Psoas muscle (tissue), 7 donors: ENCODE measurements at regions not wholly inside any gene's neighbourhood (a gene's known extent, or its start where the extent isn't known, plus 50 kb on each side); places are given as distances from the start of the nearest gene placed in this dataset.

ENCODE experiments used
- ATAC-seq, 4 donors: fragments of 200-7000 bp; cut with Tn5 transposase; one replicate each; pipeline ENCODE4 v1.9.1; 2020; ENCODE audit warnings: moderate library complexity in 3 of 4, mild to moderate bottlenecking in 2 of 4
- DNase-seq, 2 donors: peaks; one replicate each; pipeline ENCODE4 v3.0.0-alpha.2; 2020
- H3K27ac ChIP-seq: fragments of 200-600 bp; one replicate; pipeline ENCODE4 v1.8.0; 2022
- H3K27me3 ChIP-seq, 3 donors: fragments of 200-600 bp in 1 of 3; one replicate each; pipeline versions ENCODE4 v1.6.1 to v1.8.0; 2013 to 2022; ENCODE audit warnings: low read length in 2 of 3, mild to moderate bottlenecking in 2 of 3, moderate library complexity in 1 of 3; ENCODE audit not compliant: insufficient read depth in 3 of 3
- H3K36me3 ChIP-seq, 2 donors: fragments of 200-600 bp in 1 of 2; one replicate each; pipeline versions ENCODE4 v1.6.1 to v1.8.0; 2013 to 2022; ENCODE audit warnings: low read depth in 1 of 2, mild to moderate bottlenecking in 1 of 2, moderate library complexity in 1 of 2; ENCODE audit not compliant: insufficient read depth in 1 of 2
- H3K4me1 ChIP-seq: fragments of 200-600 bp; one replicate; pipeline ENCODE4 v1.8.0; 2022
- H3K4me3 ChIP-seq: fragments of 200-600 bp; one replicate; pipeline ENCODE4 v1.8.0; 2022; ENCODE audit warnings: mild to moderate bottlenecking
- H3K9me3 ChIP-seq: fragments of 200-600 bp; one replicate; pipeline ENCODE4 v1.8.0; 2022
- WGBS, 3 donors: extraction: QIAGEN DNeasy Blood & Tissue Kit; methylation state at CpG; one replicate each; pipeline versions ENCODE4 v1.1.6 to v1.1.7; 2013; 5-methylcytosine and 5-hydroxymethylcytosine counted together
- intact Hi-C, 2 donors: fragments of 100-400 bp; cut with DNase I; formaldehyde crosslinking; loops; one replicate each; pipeline versions ENCODE4 v1.11.0 to v1.14.2; 2022
- TF ChIP-seq, protein P1 (sequence below): fragments of 200-600 bp; IDR thresholded peaks from one replicate; pipeline ENCODE4 v1.8.0; 2022; ENCODE audit warnings: antibody characterized with exemption
- donor health status: healthy with polysubstance abuse.
- donor health status: DM: no; HTN: no; CAD: no; lungs with moderate emphysema.
- donor health status: Bipolar disorder and iron deficiency.
- donor health status: healthy.
- donor health status: DM: yes; HTN: yes; CAD: no.
- donor health status: DM: no; HTN: no; CAD: no.
- donor health status: DM: yes; HTN: yes; CAD: no.

DNA sequence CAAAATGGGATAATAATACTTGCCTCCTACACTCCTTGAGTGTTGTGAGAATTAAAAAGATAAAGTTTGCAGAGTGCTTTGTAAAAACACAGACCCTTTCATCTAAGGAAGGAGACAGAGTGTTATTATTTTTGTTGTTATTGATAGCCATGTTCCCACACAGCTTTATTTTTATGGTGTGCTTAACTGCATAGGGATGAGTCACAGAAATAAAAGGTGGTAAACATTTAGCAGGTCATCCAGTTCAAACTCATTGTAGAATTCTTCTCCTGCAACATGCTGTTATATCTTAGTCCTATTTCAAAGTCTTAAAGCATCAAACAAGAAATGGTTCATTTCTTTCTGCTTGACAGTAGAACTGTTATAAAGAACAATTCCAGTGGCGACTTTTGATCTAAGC is 367.5 kb upstream of the ACTBL2 start:
- no peak overlapping the region for H3K4me3 ChIP-seq
- TF ChIP-seq, protein P1, sequence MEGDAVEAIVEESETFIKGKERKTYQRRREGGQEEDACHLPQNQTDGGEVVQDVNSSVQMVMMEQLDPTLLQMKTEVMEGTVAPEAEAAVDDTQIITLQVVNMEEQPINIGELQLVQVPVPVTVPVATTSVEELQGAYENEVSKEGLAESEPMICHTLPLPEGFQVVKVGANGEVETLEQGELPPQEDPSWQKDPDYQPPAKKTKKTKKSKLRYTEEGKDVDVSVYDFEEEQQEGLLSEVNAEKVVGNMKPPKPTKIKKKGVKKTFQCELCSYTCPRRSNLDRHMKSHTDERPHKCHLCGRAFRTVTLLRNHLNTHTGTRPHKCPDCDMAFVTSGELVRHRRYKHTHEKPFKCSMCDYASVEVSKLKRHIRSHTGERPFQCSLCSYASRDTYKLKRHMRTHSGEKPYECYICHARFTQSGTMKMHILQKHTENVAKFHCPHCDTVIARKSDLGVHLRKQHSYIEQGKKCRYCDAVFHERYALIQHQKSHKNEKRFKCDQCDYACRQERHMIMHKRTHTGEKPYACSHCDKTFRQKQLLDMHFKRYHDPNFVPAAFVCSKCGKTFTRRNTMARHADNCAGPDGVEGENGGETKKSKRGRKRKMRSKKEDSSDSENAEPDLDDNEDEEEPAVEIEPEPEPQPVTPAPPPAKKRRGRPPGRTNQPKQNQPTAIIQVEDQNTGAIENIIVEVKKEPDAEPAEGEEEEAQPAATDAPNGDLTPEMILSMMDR = no peak
- H3K9me3 ChIP-seq = no peaks in the 10 kb centered on the region
- ATAC-seq (no peak), DNase-seq (no peak)
- no peak overlapping the region for H3K27ac ChIP-seq
- intact Hi-C loops = no loop called here
- no peaks in the 10 kb centered on the region for H3K27me3 ChIP-seq
- no peaks in the 10 kb centered on the region for H3K4me1 ChIP-seq
- no peaks in the 10 kb centered on the region for H3K36me3 ChIP-seq
- WGBS, 3 donors = 76 to 79% (median 78%) methylated on average over 1 of the region's 1 CpG

DNA sequence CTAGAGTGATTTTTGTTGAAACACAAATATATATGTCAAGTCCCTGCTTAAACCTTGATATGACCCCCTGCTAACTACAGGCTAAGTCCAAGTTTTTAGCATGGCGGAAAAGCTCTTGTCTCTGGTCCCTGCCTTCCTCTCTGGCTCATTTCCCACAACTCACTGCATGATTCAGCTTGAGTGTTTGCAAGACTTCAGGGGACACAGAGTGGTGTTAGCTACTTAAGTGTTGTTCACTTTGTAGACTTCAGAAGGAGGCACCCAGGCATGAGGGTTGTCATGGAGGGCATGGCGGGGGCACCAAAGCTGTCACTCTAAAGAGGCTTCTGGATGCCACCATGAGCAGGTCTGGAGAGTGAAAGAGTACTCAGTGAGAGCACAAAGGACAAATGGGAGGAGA is 362.4 kb upstream of the ACTBL2 start:
- TF ChIP-seq, protein P1 = no peak
- Histone ChIP-seq H3K4me3 (no peak overlapping the region), H3K4me1 (no peaks in the 10 kb centered on the region), H3K27me3 (peaks cover 0 to 4% (median 0%) of the 10 kb centered on the region in 3 donors), H3K9me3 (no peaks in the 10 kb centered on the region), H3K27ac (no peak overlapping the region), H3K36me3 (no peaks in the 10 kb centered on the region)
- WGBS, 3 donors = 93 to 96% (median 94%) methylated on average over 2 of the region's 2 CpGs
- DNase-seq = no peak
- no peak for ATAC-seq
- intact Hi-C loops = no loop called here

DNA sequence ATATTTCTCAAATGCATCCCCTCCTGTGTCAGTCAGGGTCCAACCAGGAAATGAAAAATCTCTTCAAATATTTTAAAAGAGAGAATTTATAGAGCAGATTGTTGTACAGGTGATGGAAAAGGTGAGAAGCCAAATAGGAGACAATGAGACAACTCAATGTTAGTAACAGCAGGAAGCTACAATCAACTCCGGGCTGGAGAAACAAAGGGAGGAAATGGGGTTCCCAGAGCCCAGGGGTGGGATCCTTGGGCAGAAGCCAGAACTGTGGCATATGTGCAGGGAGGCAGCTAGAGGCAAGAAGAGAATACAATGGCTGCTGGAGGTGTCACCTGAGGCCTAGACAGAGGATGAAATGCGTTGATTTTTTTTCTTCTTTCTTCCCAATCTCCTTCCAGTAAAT is 361.8 kb upstream of the ACTBL2 start:
- intact Hi-C loops = no loop called here
- TF ChIP-seq, protein P1 = no peak
- Histone ChIP-seq H3K27me3 (peaks cover 0 to 4% (median 0%) of the 10 kb centered on the region in 3 donors), H3K36me3 (no peaks in the 10 kb centered on the region), H3K27ac (no peak overlapping the region), H3K4me1 (no peaks in the 10 kb centered on the region), H3K9me3 (no peaks in the 10 kb centered on the region), H3K4me3 (no peak overlapping the region)
- WGBS, 3 donors = 82 to 92% (median 83%) methylated on average over 2 of the region's 2 CpGs
- no peak for ATAC-seq
- DNase-seq = peak in 1 of 2 donors; percentile 16

DNA sequence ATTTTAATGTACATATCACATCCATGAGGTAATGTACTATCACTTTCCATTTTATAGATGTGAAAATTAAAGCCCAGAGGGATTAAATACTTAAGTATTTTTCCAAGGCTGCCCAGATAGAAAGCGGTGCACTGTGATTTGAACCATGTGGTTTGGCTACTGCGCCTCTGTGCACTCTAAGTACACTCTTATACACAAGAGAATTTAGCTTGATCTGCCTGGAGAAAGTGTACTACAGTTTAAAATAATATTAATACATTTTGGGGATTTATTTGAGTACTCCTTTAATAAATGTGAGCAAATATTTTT is 360.4 kb upstream of the ACTBL2 start:
- TF ChIP-seq, protein P1 = no peak
- H3K27ac ChIP-seq = no peak overlapping the region
- ATAC-seq (no peak), DNase-seq (no peak)
- H3K9me3 ChIP-seq = no peaks in the 10 kb centered on the region
- 63 to 74% (median 63%) methylated on average over 2 of the region's 2 CpGs for WGBS, 3 donors
- H3K36me3 ChIP-seq = no peaks in the 10 kb centered on the region
- intact Hi-C loops = no loop called here
- H3K4me1 ChIP-seq = no peaks in the 10 kb centered on the region
- H3K4me3 ChIP-seq = no peak overlapping the region
- peaks cover 0 to 4% (median 0%) of the 10 kb centered on the region in 3 donors for H3K27me3 ChIP-seq

DNA sequence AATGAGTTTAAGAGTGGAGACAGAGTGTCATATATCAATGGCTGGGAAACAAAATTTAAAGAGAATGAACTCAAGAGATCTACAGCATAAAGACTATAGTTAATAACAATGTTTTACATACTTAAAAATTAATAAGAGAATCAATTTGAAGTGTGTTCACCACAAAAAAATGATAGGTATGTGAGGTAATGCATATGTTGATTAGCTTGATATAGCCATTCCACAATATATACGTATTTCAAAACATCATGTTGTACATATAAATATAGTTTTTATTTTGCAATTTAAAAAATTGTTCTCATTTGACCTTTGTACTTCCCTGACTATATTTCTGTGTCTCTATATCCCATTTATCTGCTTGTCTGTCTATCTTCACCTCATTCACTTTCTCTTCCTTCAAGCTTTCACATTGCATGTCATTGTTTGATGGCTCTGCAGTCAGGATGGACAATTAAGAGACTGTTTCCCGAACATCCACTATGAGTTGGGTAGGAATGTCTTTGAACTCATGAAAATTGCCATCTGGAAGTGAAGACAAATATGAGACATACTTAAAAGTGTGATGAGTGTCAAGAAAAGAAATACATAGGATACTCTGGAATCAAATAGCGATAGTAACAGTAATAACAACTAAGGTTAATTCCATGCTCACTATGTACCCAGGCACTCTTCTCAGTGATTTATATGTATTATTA is 359.9 kb upstream of the ACTBL2 start:
- no peak overlapping the region for H3K27ac ChIP-seq
- no peaks in the 10 kb centered on the region for H3K36me3 ChIP-seq
- no peaks in the 10 kb centered on the region for H3K9me3 ChIP-seq
- no peaks in the 10 kb centered on the region for H3K4me1 ChIP-seq
- WGBS, 3 donors = 72 to 80% (median 73%) methylated on average over 3 of the region's 3 CpGs
- DNase-seq = no peak
- TF ChIP-seq, protein P1 = no peak
- H3K27me3 ChIP-seq = peaks cover 0 to 4% (median 0%) of the 10 kb centered on the region in 3 donors
- intact Hi-C loops = no loop called here
- H3K4me3 ChIP-seq = no peak overlapping the region
- ATAC-seq = no peak
